22Rv1 (cell line): ENCODE measurements at regions not wholly inside any gene's neighbourhood (a gene's known extent, or its start where the extent isn't known, plus 50 kb on each side); places are given as distances from the start of the nearest gene placed in this dataset.
A peak's percentile ranks its signal among the peaks of the same experiment; 100 is the strongest.
"Not testable (repeated sequence)": the region's sequence is repeated elsewhere in the genome, so short reads cannot be mapped to it uniquely, and the experiment has no call there.

ENCODE experiments used
- H3K27ac ChIP-seq: fragments of 450-650 bp; 2 replicates; pipeline ENCODE4 v1.5.1; 2017
- CTCF ChIP-seq: fragments of 450-650 bp; IDR thresholded peaks from 2 replicates; pipeline ENCODE4 v1.5.1; 2017; ENCODE audit warnings: mild to moderate bottlenecking
- ZFX ChIP-seq: fragments of 450-650 bp; IDR thresholded peaks from 2 replicates; pipeline ENCODE4 v1.6.1; 2017; ENCODE audit warnings: antibody characterized with exemption, borderline replicate concordance

GRCh38 chr6:4262526-4262925 lies 127.2 kb upstream of the ECI2 start:
- no peak overlapping the region for H3K27ac ChIP-seq
- TF ChIP-seq CTCF (no peak), ZFX (no peak)

- no peak overlapping the region for H3K27ac ChIP-seq
- no peak for TF ChIP-seq ZFX
These were observed 124.0 kb upstream of the ECI2 start for GRCh38 chr6:4259391-4259790.

- TF ChIP-seq ZFX, result no peak
- TF ChIP-seq CTCF, result no peak
- no peak overlapping the region for H3K27ac ChIP-seq
These were observed 123.4 kb upstream of the ECI2 start for GRCh38 chr6:4258733-4259132.

- no peak for TF ChIP-seq ZFX
- TF ChIP-seq CTCF, result no peak
- no peak overlapping the region for H3K27ac ChIP-seq
These were observed 121.6 kb upstream of the ECI2 start for GRCh38 chr6:4256969-4257368.

GRCh38 chr6:4253604-4254231 lies 118.3 kb upstream of the ECI2 start:
- TF ChIP-seq CTCF, result peak; percentile 80
- no peak for TF ChIP-seq ZFX
- no peak overlapping the region for H3K27ac ChIP-seq

- not testable (repeated sequence) for H3K27ac ChIP-seq
These were observed 117.1 kb upstream of the ECI2 start for GRCh38 chr6:4252445-4252844.

- H3K27ac ChIP-seq, result no peak overlapping the region
- TF ChIP-seq CTCF (no peak), ZFX (no peak)
These were observed 115.3 kb upstream of the ECI2 start for GRCh38 chr6:4250645-4251044.

- not testable (repeated sequence) for H3K27ac ChIP-seq
These were observed 108.5 kb upstream of the ECI2 start for GRCh38 chr6:4243832-4244231.

- no peak for TF ChIP-seq CTCF
- no peak for TF ChIP-seq ZFX
- H3K27ac ChIP-seq, result no peak overlapping the region
These were observed 107.9 kb upstream of the ECI2 start for GRCh38 chr6:4243237-4243636.
